ENCODE measurements at regions not wholly inside any gene's neighbourhood (a gene's known extent, or its start where the extent isn't known, plus 50 kb on each side); places are given as distances from the start of the nearest gene placed in this dataset.
"Not testable (repeated sequence)": the region's sequence is repeated elsewhere in the genome, so short reads cannot be mapped to it uniquely, and the experiment has no call there.

- no peaks in the 10 kb centered on the region for H3K36me3 Mint-ChIP-seq
- H3K27me3 Mint-ChIP-seq: no peaks in the 10 kb centered on the region
- no peak for DNase-seq (ENCODE audit: extremely low spot score, unreplicated experiment)
- no peak overlapping the region for H3K4me3 Mint-ChIP-seq
- H3K9me3 Mint-ChIP-seq: no peaks in the 10 kb centered on the region
- TF ChIP-seq, protein P1, sequence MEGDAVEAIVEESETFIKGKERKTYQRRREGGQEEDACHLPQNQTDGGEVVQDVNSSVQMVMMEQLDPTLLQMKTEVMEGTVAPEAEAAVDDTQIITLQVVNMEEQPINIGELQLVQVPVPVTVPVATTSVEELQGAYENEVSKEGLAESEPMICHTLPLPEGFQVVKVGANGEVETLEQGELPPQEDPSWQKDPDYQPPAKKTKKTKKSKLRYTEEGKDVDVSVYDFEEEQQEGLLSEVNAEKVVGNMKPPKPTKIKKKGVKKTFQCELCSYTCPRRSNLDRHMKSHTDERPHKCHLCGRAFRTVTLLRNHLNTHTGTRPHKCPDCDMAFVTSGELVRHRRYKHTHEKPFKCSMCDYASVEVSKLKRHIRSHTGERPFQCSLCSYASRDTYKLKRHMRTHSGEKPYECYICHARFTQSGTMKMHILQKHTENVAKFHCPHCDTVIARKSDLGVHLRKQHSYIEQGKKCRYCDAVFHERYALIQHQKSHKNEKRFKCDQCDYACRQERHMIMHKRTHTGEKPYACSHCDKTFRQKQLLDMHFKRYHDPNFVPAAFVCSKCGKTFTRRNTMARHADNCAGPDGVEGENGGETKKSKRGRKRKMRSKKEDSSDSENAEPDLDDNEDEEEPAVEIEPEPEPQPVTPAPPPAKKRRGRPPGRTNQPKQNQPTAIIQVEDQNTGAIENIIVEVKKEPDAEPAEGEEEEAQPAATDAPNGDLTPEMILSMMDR (conservative IDR thresholded peaks at IDR 0.05): no peak
- H3K4me1 Mint-ChIP-seq (ENCODE audit: unreplicated experiment): no peaks in the 10 kb centered on the region
- H3K27ac Mint-ChIP-seq: no peak overlapping the region
These were observed 453.1 kb upstream of the RGMB start for GRCh38 chr5:98320343-98320742.

DNA sequence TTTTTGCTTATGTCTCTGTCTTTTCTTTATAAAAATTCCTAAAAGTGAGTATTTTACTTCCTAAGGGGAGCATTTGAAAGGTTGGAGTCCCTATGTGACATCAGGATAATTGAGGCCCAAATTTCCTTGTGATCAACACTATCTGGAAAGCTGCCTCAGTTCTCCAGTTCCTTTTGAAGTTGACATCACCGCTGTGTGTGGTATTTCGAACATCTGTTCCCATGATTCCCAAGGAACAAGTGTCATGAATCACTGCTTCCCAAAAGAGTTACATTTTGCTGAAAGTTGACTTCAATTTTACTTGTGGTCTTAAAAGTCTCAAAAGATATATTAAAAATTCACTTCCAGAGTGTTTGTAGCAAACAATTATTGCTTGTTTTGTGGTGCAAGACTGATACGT is 452.1 kb upstream of the RGMB start:
- TF ChIP-seq, protein P1 (conservative IDR thresholded peaks at IDR 0.05): no peak
- Mint-ChIP-seq H3K9me3 (no peaks in the 10 kb centered on the region), H3K4me3 (no peak overlapping the region), H3K4me1 (ENCODE audit: unreplicated experiment) (no peaks in the 10 kb centered on the region), H3K36me3 (no peaks in the 10 kb centered on the region), H3K27me3 (no peaks in the 10 kb centered on the region), H3K27ac (no peak overlapping the region)
- no peak for DNase-seq (ENCODE audit: extremely low spot score, unreplicated experiment)

GRCh38 chr5:98325187-98325586 is 448.3 kb upstream of the RGMB start:
- not testable (repeated sequence) for H3K27ac Mint-ChIP-seq; DNase-seq (ENCODE audit: extremely low spot score, unreplicated experiment)

DNA sequence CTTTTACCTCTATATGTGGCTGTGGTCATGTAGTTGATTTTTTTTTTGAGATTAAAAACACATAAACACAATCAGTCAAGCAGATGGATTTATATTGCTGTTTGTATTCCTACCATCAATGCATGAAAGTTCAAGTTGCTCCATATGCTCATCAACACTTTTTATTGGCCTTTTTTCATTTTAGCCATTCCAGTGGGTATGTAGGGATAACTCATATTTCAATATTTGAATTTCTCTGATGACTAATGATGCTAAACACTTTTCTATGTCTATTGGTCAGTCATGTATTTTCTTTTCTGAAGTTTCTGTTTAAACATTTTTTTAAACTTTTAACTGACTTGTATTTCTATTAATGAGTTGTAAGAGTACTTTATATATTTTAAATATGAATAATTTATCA is 445.4 kb upstream of the RGMB start:
- Mint-ChIP-seq H3K4me1 (ENCODE audit: unreplicated experiment) (no peaks in the 10 kb centered on the region), H3K9me3 (no peaks in the 10 kb centered on the region), H3K4me3 (no peak overlapping the region), H3K27me3 (no peaks in the 10 kb centered on the region), H3K27ac (no peak overlapping the region), H3K36me3 (no peaks in the 10 kb centered on the region)
- DNase-seq (ENCODE audit: extremely low spot score, unreplicated experiment): no peak
- TF ChIP-seq, protein P1 (conservative IDR thresholded peaks at IDR 0.05): no peak

More at GRCh38 chr5:98325187-98325586, 448.3 kb upstream of the RGMB start:
- H3K36me3 Mint-ChIP-seq; H3K27me3 Mint-ChIP-seq; H3K4me3 Mint-ChIP-seq; H3K4me1 Mint-ChIP-seq (ENCODE audit: unreplicated experiment); H3K9me3 Mint-ChIP-seq: not testable (repeated sequence)

- TF ChIP-seq, protein P1 (conservative IDR thresholded peaks at IDR 0.05): no peak
- no peak overlapping the region for H3K27ac Mint-ChIP-seq
- H3K4me1 Mint-ChIP-seq (ENCODE audit: unreplicated experiment): no peaks in the 10 kb centered on the region
- H3K9me3 Mint-ChIP-seq: no peaks in the 10 kb centered on the region
- no peak overlapping the region for H3K4me3 Mint-ChIP-seq
- no peak for DNase-seq (ENCODE audit: extremely low spot score, unreplicated experiment)
- H3K36me3 Mint-ChIP-seq: no peaks in the 10 kb centered on the region
- H3K27me3 Mint-ChIP-seq: no peaks in the 10 kb centered on the region
These were observed 442.6 kb upstream of the RGMB start for GRCh38 chr5:98330871-98331270.

GRCh38 chr5:98333921-98334320 is 439.5 kb upstream of the RGMB start:
- Mint-ChIP-seq H3K36me3 (no peaks in the 10 kb centered on the region), H3K9me3 (no peaks in the 10 kb centered on the region), H3K4me1 (ENCODE audit: unreplicated experiment) (no peaks in the 10 kb centered on the region), H3K27ac (no peak overlapping the region), H3K4me3 (no peak overlapping the region), H3K27me3 (no peaks in the 10 kb centered on the region)
- DNase-seq (ENCODE audit: extremely low spot score, unreplicated experiment): no peak
- TF ChIP-seq, protein P1 (conservative IDR thresholded peaks at IDR 0.05): no peak
